CD4-positive, alpha-beta T cell (primary cell): ENCODE measurements at regions not wholly inside any gene's neighbourhood (a gene's known extent, or its start where the extent isn't known, plus 50 kb on each side); places are given as distances from the start of the nearest gene placed in this dataset.

Experiments used
- ATAC-seq: fragments of 200-7000 bp; cut with Tn5 transposase; one replicate; pipeline ENCODE4 v1.10.0; 2022; ENCODE audit warnings: mild to moderate bottlenecking; ENCODE audit not compliant: poor library complexity
- CTCF ChIA-PET: fragments of 350-600 bp; sonication (Branson Sonifier 250); formaldehyde crosslinking; loops from one replicate; lab custom pipeline; 2021; ENCODE audit warnings: antibody characterized with exemption, inconsistent platforms; lab: Charles Lee
- POLR2A ChIA-PET: fragments of 350-600 bp; sonication (Branson Sonifier 250); formaldehyde crosslinking; loops from one replicate; lab custom pipeline; 2021; ENCODE audit warnings: antibody characterized with exemption, inconsistent platforms; lab: Charles Lee
- DNase-seq, 14 experiments: peaks; one replicate each; pipeline ENCODE4 v3.0.0-alpha.2; 2013 to 2020; ENCODE audit warnings: mixed read lengths in 2 of 14
- H3K27ac ChIP-seq, 2 donors: one replicate each; pipeline versions ENCODE4 v1.5.1 to v1.7.0; 2013; ENCODE audit warnings: low read length in 2 of 2, low read depth in 1 of 2, mild to moderate bottlenecking in 1 of 2
- H3K27me3 ChIP-seq, 2 experiments: 1 replicate in 1 of 2; 2 replicates in 1 of 2; pipeline versions ENCODE4 v1.6.1 to v1.7.0; 2013; ENCODE audit warnings: low read length in 2 of 2, control low read depth in 1 of 2, mild to moderate bottlenecking in 1 of 2, moderate library complexity in 1 of 2; ENCODE audit not compliant: insufficient read depth in 2 of 2, control insufficient read depth in 1 of 2
- H3K36me3 ChIP-seq: one replicate; pipeline ENCODE4 v1.6.1; 2013; ENCODE audit warnings: low read length, control low read depth; ENCODE audit not compliant: insufficient read depth
- H3K4me1 ChIP-seq: one replicate; pipeline ENCODE4 v1.6.1; 2013; ENCODE audit warnings: low read length, control low read depth; ENCODE audit not compliant: insufficient read depth
- H3K4me3 ChIP-seq: one replicate; pipeline ENCODE4 v1.5.1; 2013; ENCODE audit warnings: mild to moderate bottlenecking, low read length, moderate library complexity
- H3K9me3 ChIP-seq, 2 experiments: 1 replicate in 1 of 2; 2 replicates in 1 of 2; pipeline versions ENCODE4 v1.6.1 to v1.7.0; 2013; ENCODE audit warnings: low read length in 2 of 2, mild to moderate bottlenecking in 2 of 2, control low read depth in 1 of 2, moderate library complexity in 1 of 2; ENCODE audit not compliant: control insufficient read depth in 1 of 2, insufficient read depth in 1 of 2
- H3K27ac Mint-ChIP-seq: one replicate; pipeline ENCODE4 v1.8.0; 2020; ENCODE audit warnings: mixed read lengths
- H3K27me3 Mint-ChIP-seq: one replicate; pipeline ENCODE4 v1.8.0; 2021; ENCODE audit warnings: mixed read lengths
- H3K36me3 Mint-ChIP-seq: one replicate; pipeline ENCODE4 v1.8.0; 2021; ENCODE audit warnings: low read depth, mixed read lengths
- H3K4me1 Mint-ChIP-seq: one replicate; pipeline ENCODE4 v1.8.0; 2021; ENCODE audit warnings: low read depth, mixed read lengths
- H3K4me3 Mint-ChIP-seq: one replicate; pipeline ENCODE4 v1.8.0; 2020; ENCODE audit warnings: mild to moderate bottlenecking, mixed read lengths
- H3K9me3 Mint-ChIP-seq: one replicate; pipeline ENCODE4 v1.8.0; 2020; ENCODE audit warnings: mixed read lengths
- CTCF ChIP-seq: fragments of 200-600 bp; IDR thresholded peaks from one replicate; pipeline ENCODE4 v1.8.0; 2022; ENCODE audit warnings: antibody characterized with exemption, mild to moderate bottlenecking
- intact Hi-C, 2 experiments: fragments of 100-400 bp; cut with DNase I in 1 of 2; cut with micrococcal nuclease in 1 of 2; formaldehyde crosslinking; loops; one replicate each; pipeline versions ENCODE4 v1.15.1 to v1.9.0; 2023 to 2025; cut with DNase I, micrococcal nuclease

DNA sequence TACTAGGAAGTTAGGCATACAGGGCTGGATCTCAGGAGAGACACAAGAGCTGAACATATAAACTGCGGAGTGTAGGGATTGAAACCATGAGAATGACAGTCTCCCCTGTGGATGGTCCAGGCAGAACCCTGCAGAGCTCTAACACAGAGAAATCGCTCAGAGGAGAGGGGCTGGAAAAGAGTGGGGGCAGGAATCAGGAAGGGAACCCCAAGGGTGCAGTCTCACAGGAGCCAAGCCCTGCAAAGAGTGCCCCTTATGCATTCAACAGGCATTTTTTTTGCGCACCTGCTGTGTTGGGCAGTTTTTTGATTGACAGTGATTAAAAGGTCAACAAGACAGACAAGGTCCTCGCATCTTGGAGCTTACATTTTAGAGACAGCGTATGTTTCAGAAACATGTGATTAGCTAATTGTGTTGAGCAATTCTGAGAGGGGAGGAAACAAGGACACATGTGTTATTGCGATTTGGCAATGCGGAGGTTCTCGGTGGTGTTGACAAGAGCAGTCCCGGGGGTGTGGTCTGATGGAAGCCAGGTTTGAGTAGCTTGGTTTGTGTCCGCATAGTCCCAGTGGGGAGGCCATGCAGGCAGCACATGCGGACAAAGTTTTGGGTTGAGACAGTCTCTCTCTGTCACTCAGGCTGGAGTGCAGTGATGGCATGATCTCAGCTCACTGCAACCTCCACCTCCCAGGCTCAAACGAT is 182.6 kb upstream of the IRS2 start:
- peaks cover 9% of the 10 kb centered on the region in 2 experiments for H3K9me3 ChIP-seq
- Mint-ChIP-seq H3K4me3 (no peak overlapping the region), H3K36me3 (no peaks in the 10 kb centered on the region), H3K4me1 (no peaks in the 10 kb centered on the region), H3K27me3 (peaks cover 15% of the 10 kb centered on the region), H3K9me3 (peaks cover 5% of the 10 kb centered on the region), H3K27ac (no peak overlapping the region)
- ChIA-PET POLR2A (no interaction called here), CTCF (no interaction called here)
- no peak overlapping the region for H3K27ac ChIP-seq
- no peak for DNase-seq
- TF ChIP-seq CTCF = no peak
- H3K4me1 ChIP-seq = no peaks in the 10 kb centered on the region
- no peaks in the 10 kb centered on the region for H3K27me3 ChIP-seq
- no peaks in the 10 kb centered on the region for H3K36me3 ChIP-seq
- ATAC-seq = no peak
- intact Hi-C loops = no loop called here
- no peak overlapping the region for H3K4me3 ChIP-seq

GRCh38 chr13:109963960-109964563 is 177.7 kb upstream of the IRS2 start:
- TF ChIP-seq CTCF = no peak
- Mint-ChIP-seq H3K9me3 (peaks cover under 1% of the 10 kb centered on the region), H3K27me3 (peaks cover 18% of the 10 kb centered on the region), H3K4me3 (no peak overlapping the region), H3K27ac (no peak overlapping the region), H3K4me1 (no peaks in the 10 kb centered on the region), H3K36me3 (no peaks in the 10 kb centered on the region)
- intact Hi-C loops = no loop called here
- H3K27me3 ChIP-seq = no peaks in the 10 kb centered on the region
- H3K27ac ChIP-seq = no peak overlapping the region
- ATAC-seq (no peak), DNase-seq (no peak)
- ChIA-PET POLR2A (no interaction called here), CTCF (no interaction called here)
- H3K9me3 ChIP-seq = peaks cover 0 to 5% of the 10 kb centered on the region in 2 experiments
- H3K4me1 ChIP-seq = no peaks in the 10 kb centered on the region
- no peaks in the 10 kb centered on the region for H3K36me3 ChIP-seq
- no peak overlapping the region for H3K4me3 ChIP-seq

DNA sequence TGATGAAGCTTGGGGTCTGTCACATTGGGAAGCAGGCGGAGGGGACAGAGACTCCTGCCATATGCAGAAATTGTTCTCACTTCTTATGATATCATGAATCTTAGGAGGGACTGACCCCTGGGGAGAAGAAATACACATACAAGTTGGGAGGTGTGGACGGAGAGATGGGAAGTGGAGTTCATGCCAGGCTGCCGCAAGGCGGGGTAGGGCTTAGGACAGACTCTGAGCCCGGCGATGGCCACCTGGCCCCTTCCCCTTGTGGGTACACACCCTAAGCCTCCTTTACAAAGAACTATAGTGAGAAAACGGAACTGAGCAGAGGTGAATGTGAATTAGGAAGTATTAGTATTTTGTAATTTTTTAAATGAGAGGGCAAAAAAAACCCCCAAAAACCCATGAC is 177.0 kb upstream of the IRS2 start:
- intact Hi-C loops = no loop called here
- Mint-ChIP-seq H3K27ac (no peak overlapping the region), H3K4me1 (no peaks in the 10 kb centered on the region), H3K27me3 (peaks cover 18% of the 10 kb centered on the region), H3K9me3 (no peaks in the 10 kb centered on the region), H3K4me3 (no peak overlapping the region), H3K36me3 (no peaks in the 10 kb centered on the region)
- CTCF ChIA-PET = no interaction called here
- POLR2A ChIA-PET = no interaction called here
- TF ChIP-seq CTCF = no peak
- Histone ChIP-seq H3K4me3 (no peak overlapping the region), H3K9me3 (peaks cover 0 to 5% of the 10 kb centered on the region in 2 experiments), H3K4me1 (no peaks in the 10 kb centered on the region), H3K27me3 (no peaks in the 10 kb centered on the region), H3K36me3 (no peaks in the 10 kb centered on the region), H3K27ac (no peak overlapping the region)
- ATAC-seq (no peak), DNase-seq (no peak)
